HG03280 (cell line): ENCODE measurements at regions not wholly inside any gene's neighbourhood (a gene's known extent, or its start where the extent isn't known, plus 50 kb on each side); places are given as distances from the start of the nearest gene placed in this dataset.

Experiments used
- ATAC-seq: cut with Tn5 transposase; IDR thresholded peaks from one replicate; pipeline ENCODE4 v1.9.1; 2021; ENCODE audit warnings: mild to moderate bottlenecking, moderate library complexity; ENCODE audit not compliant: unreplicated experiment

GRCh38 chr15:77803487-77803886 is 170.8 kb upstream of the LINGO1 start:
- ATAC-seq, result no peak

GRCh38 chr15:77800305-77800704 is 167.6 kb upstream of the LINGO1 start:
- no peak for ATAC-seq

GRCh38 chr15:77798847-77799246 is 166.1 kb upstream of the LINGO1 start:
- no peak for ATAC-seq

- ATAC-seq, result no peak
Measured at GRCh38 chr15:77798151-77798835, 165.6 kb upstream of the LINGO1 start.

GRCh38 chr15:77797270-77797669 is 164.6 kb upstream of the LINGO1 start:
- ATAC-seq, result no peak

GRCh38 chr15:77796046-77796729 is 163.5 kb upstream of the LINGO1 start:
- no peak for ATAC-seq

- no peak for ATAC-seq
Measured at GRCh38 chr15:77795446-77795845, 162.7 kb upstream of the LINGO1 start.

GRCh38 chr15:77791941-77792340 is 159.2 kb upstream of the LINGO1 start:
- ATAC-seq, result no peak

GRCh38 chr15:77790481-77790880 is 157.8 kb upstream of the LINGO1 start:
- no peak for ATAC-seq

GRCh38 chr15:77786956-77787355 is 154.2 kb upstream of the LINGO1 start:
- no peak for ATAC-seq

- no peak for ATAC-seq
Measured at GRCh38 chr15:77786181-77786890, 153.6 kb upstream of the LINGO1 start.

- ATAC-seq, result no peak
Measured at GRCh38 chr15:77784361-77785292, 151.9 kb upstream of the LINGO1 start.

- ATAC-seq, result no peak
Measured at GRCh38 chr15:77783636-77784035, 150.9 kb upstream of the LINGO1 start.

GRCh38 chr15:77782691-77783090 is 150.0 kb upstream of the LINGO1 start:
- ATAC-seq, result no peak

GRCh38 chr15:77781946-77782240 is 149.2 kb upstream of the LINGO1 start:
- ATAC-seq, result no peak

GRCh38 chr15:77781151-77781945 is 148.6 kb upstream of the LINGO1 start:
- no peak for ATAC-seq

- ATAC-seq, result no peak
Measured at GRCh38 chr15:77778802-77779201, 146.1 kb upstream of the LINGO1 start.

GRCh38 chr15:77775837-77776236 is 143.1 kb upstream of the LINGO1 start:
- no peak for ATAC-seq

GRCh38 chr15:77775373-77775772 is 142.7 kb upstream of the LINGO1 start:
- no peak for ATAC-seq

GRCh38 chr15:77774350-77774749 is 141.6 kb upstream of the LINGO1 start:
- ATAC-seq, result no peak
